IPS DF 4.7 (cell line): ENCODE measurements at regions not wholly inside any gene's neighbourhood (a gene's known extent, or its start where the extent isn't known, plus 50 kb on each side); places are given as distances from the start of the nearest gene placed in this dataset.
"Not testable (repeated sequence)": the region's sequence is repeated elsewhere in the genome, so short reads cannot be mapped to it uniquely, and the experiment has no call there.

Source experiments
- DNase-seq: peaks from one replicate; pipeline ENCODE4 v3.0.0-alpha.2; 2013; ENCODE audit warnings: low spot score; ENCODE audit errors: extremely low read depth

GRCh38 chr4:127407572-127407971 lies 225.2 kb upstream of the INTU start:
- not testable (repeated sequence) for DNase-seq

- DNase-seq, result no peak
These were observed 222.6 kb upstream of the INTU start for GRCh38 chr4:127410201-127410600.

GRCh38 chr4:127410644-127411043 lies 222.1 kb upstream of the INTU start:
- no peak for DNase-seq

- no peak for DNase-seq
These were observed 217.7 kb upstream of the INTU start for GRCh38 chr4:127414951-127415606.

- no peak for DNase-seq
These were observed 216.6 kb upstream of the INTU start for GRCh38 chr4:127416115-127416514.

- no peak for DNase-seq
These were observed 214.7 kb upstream of the INTU start for GRCh38 chr4:127417885-127418535.

- DNase-seq, result no peak
These were observed 213.3 kb upstream of the INTU start for GRCh38 chr4:127419431-127419830.

GRCh38 chr4:127421437-127421836 lies 211.3 kb upstream of the INTU start:
- DNase-seq, result no peak

- DNase-seq, result no peak
These were observed 207.4 kb upstream of the INTU start for GRCh38 chr4:127425202-127425845.

- DNase-seq, result no peak
These were observed 206.9 kb upstream of the INTU start for GRCh38 chr4:127425851-127426250.

- DNase-seq, result no peak
These were observed 191.2 kb upstream of the INTU start for GRCh38 chr4:127441571-127441970.

GRCh38 chr4:127445471-127445870 lies 187.3 kb upstream of the INTU start:
- DNase-seq, result no peak

GRCh38 chr4:127446427-127446885 lies 186.3 kb upstream of the INTU start:
- DNase-seq, result no peak

GRCh38 chr4:127448986-127449385 lies 183.8 kb upstream of the INTU start:
- no peak for DNase-seq

- no peak for DNase-seq
These were observed 183.3 kb upstream of the INTU start for GRCh38 chr4:127449449-127449848.

- DNase-seq, result no peak
These were observed 182.5 kb upstream of the INTU start for GRCh38 chr4:127450276-127450675.

GRCh38 chr4:127463883-127464282 lies 168.9 kb upstream of the INTU start:
- no peak for DNase-seq

- DNase-seq, result no peak
These were observed 163.2 kb upstream of the INTU start for GRCh38 chr4:127469542-127469941.

- no peak for DNase-seq
These were observed 162.6 kb upstream of the INTU start for GRCh38 chr4:127469959-127470809.

- not testable (repeated sequence) for DNase-seq
These were observed 154.5 kb upstream of the INTU start for GRCh38 chr4:127478271-127478670.

GRCh38 chr4:127479031-127479622 lies 153.6 kb upstream of the INTU start:
- DNase-seq, result no peak
